ENCODE measurements at regions not wholly inside any gene's neighbourhood (a gene's known extent, or its start where the extent isn't known, plus 50 kb on each side); places are given as distances from the start of the nearest gene placed in this dataset.

- no peak for TF ChIP-seq POLR2A (IDR thresholded peaks at IDR 0.05; ENCODE audit: low read depth, low read length)
- no peak for TF ChIP-seq TAF1 (IDR thresholded peaks at IDR 0.05; ENCODE audit: borderline replicate concordance, low read depth, low read length)
Observed at GRCh38 chr4:33255094-33255493, 2534.9 kb downstream of the PCDH7 start.
